GM20431 (cell line): ENCODE measurements at regions not wholly inside any gene's neighbourhood (a gene's known extent, or its start where the extent isn't known, plus 50 kb on each side); places are given as distances from the start of the nearest gene placed in this dataset.

Experiments used
- in situ Hi-C: fragments of 300-500 bp; cut with MseI, MboI; formaldehyde crosslinking; loops from one replicate; pipeline ENCODE4 v1.15.0; 2020; ENCODE audit warnings: low sequenced_read_pairs; ENCODE audit not compliant: unreplicated experiment

- in situ Hi-C loops: no loop called here
These were observed 182.6 kb upstream of the THSD7B start for GRCh38 chr2:136582628-136583205.

GRCh38 chr2:136572335-136572734 is 193.0 kb upstream of the THSD7B start:
- in situ Hi-C loops: no loop called here

GRCh38 chr2:136557203-136557602 is 208.1 kb upstream of the THSD7B start:
- in situ Hi-C loops: no loop called here

- in situ Hi-C loops: no loop called here
These were observed 215.2 kb upstream of the THSD7B start for GRCh38 chr2:136550181-136550580.

- in situ Hi-C loops: no loop called here
These were observed 226.0 kb upstream of the THSD7B start for GRCh38 chr2:136539355-136539754.

GRCh38 chr2:136538489-136538888 is 226.9 kb upstream of the THSD7B start:
- in situ Hi-C loops: no loop called here

GRCh38 chr2:136534811-136535210 is 230.5 kb upstream of the THSD7B start:
- in situ Hi-C loops: no loop called here

GRCh38 chr2:136532171-136532570 is 233.2 kb upstream of the THSD7B start:
- in situ Hi-C loops: no loop called here

GRCh38 chr2:136531731-136532130 is 233.6 kb upstream of the THSD7B start:
- in situ Hi-C loops: no loop called here

- in situ Hi-C loops: no loop called here
These were observed 235.2 kb upstream of the THSD7B start for GRCh38 chr2:136530146-136530545.

GRCh38 chr2:136527560-136527959 is 237.8 kb upstream of the THSD7B start:
- in situ Hi-C loops: no loop called here

GRCh38 chr2:136522724-136523123 is 242.6 kb upstream of the THSD7B start:
- in situ Hi-C loops: no loop called here

- in situ Hi-C loops: no loop called here
These were observed 247.6 kb upstream of the THSD7B start for GRCh38 chr2:136517716-136518115.

GRCh38 chr2:136510244-136510643 is 255.1 kb upstream of the THSD7B start:
- in situ Hi-C loops: no loop called here

GRCh38 chr2:136505462-136505861 is 259.9 kb upstream of the THSD7B start:
- in situ Hi-C loops: no loop called here

GRCh38 chr2:136502660-136503059 is 262.7 kb upstream of the THSD7B start:
- in situ Hi-C loops: no loop called here

- in situ Hi-C loops: no loop called here
These were observed 267.6 kb upstream of the THSD7B start for GRCh38 chr2:136497709-136498108.

GRCh38 chr2:136496966-136497365 is 268.4 kb upstream of the THSD7B start:
- in situ Hi-C loops: no loop called here

- in situ Hi-C loops: no loop called here
These were observed 269.7 kb upstream of the THSD7B start for GRCh38 chr2:136495636-136496035.

- in situ Hi-C loops: no loop called here
These were observed 272.4 kb upstream of the THSD7B start for GRCh38 chr2:136492901-136493300.

GRCh38 chr2:136490100-136490499 is 275.2 kb upstream of the THSD7B start:
- in situ Hi-C loops: no loop called here

GRCh38 chr2:136487421-136487820 is 277.9 kb upstream of the THSD7B start:
- in situ Hi-C loops: no loop called here

GRCh38 chr2:136486115-136486514 is 279.2 kb upstream of the THSD7B start:
- in situ Hi-C loops: no loop called here
